ENCODE measurements at regions not wholly inside any gene's neighbourhood (a gene's known extent, or its start where the extent isn't known, plus 50 kb on each side); places are given as distances from the start of the nearest gene placed in this dataset.

DNA sequence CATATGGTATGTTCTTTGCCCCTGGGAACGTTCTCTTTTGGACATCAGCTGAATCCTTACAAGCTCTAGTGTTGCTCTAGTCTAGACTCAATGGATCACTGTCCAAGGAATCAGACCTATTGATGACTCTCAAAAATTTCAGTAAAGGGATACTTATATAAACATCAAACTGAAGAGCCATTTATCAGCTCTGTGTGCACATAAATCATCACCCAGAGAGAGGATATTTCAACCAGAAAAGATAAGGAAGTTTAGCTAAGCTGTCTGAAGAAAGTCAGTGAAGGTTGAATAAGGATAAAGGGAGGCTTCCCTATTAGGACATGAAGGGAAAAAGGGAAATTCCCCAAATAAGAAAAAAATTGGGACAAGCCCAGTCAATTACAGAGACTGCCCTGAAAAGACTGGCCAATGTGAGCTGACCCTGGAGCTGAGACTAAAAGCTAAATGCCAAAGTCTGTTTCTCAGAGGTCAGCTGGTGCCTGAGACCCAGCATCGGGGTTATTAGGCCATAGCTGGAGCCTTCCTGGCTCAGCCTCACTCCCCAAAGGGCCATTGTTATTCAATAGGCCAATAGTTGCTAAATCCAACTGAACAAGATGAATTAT is 424.1 kb upstream of the THBS1 start:
- Histone ChIP-seq H3K9ac (ENCODE audit: low read length) (no peak overlapping the region), H4K20me1 (ENCODE audit: insufficient read depth, low read length) (no peaks in the 10 kb centered on the region), H3K9me2 (ENCODE audit: low read depth, low read length) (no peaks in the 10 kb centered on the region), H3K36me3 (ENCODE audit: insufficient read depth, low read length) (no peaks in the 10 kb centered on the region), H3K79me2 (ENCODE audit: insufficient read depth, low read length) (no peaks in the 10 kb centered on the region), H3K9me3 (ENCODE audit: low read length) (no peaks in the 10 kb centered on the region), H3K4me3 (ENCODE audit: low read depth, low read length, poor library complexity, severe bottlenecking) (no peak overlapping the region), H3K27ac (ENCODE audit: low read depth, low read length, poor library complexity, severe bottlenecking) (no peak overlapping the region), H2AFZ (ENCODE audit: low read length) (no peak overlapping the region), H3K4me2 (ENCODE audit: low read length) (no peak overlapping the region), H3F3A (ENCODE audit: insufficient read depth, low read length) (no peaks in the 10 kb centered on the region), H3K27me3 (ENCODE audit: insufficient read depth, low read length) (no peaks in the 10 kb centered on the region), H3K4me1 (ENCODE audit: insufficient read depth, low read length, severe bottlenecking) (no peaks in the 10 kb centered on the region)
- no peak for TF ChIP-seq EZH2 (IDR thresholded peaks at IDR 0.05; ENCODE audit: borderline replicate concordance, low read length)
- TF ChIP-seq, protein P1, sequence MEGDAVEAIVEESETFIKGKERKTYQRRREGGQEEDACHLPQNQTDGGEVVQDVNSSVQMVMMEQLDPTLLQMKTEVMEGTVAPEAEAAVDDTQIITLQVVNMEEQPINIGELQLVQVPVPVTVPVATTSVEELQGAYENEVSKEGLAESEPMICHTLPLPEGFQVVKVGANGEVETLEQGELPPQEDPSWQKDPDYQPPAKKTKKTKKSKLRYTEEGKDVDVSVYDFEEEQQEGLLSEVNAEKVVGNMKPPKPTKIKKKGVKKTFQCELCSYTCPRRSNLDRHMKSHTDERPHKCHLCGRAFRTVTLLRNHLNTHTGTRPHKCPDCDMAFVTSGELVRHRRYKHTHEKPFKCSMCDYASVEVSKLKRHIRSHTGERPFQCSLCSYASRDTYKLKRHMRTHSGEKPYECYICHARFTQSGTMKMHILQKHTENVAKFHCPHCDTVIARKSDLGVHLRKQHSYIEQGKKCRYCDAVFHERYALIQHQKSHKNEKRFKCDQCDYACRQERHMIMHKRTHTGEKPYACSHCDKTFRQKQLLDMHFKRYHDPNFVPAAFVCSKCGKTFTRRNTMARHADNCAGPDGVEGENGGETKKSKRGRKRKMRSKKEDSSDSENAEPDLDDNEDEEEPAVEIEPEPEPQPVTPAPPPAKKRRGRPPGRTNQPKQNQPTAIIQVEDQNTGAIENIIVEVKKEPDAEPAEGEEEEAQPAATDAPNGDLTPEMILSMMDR (IDR thresholded peaks at IDR 0.05; ENCODE audit: low read length): no peak

GRCh38 chr15:39157882-39158281 is 423.0 kb upstream of the THBS1 start:
- Histone ChIP-seq H3K79me2 (ENCODE audit: insufficient read depth, low read length) (no peaks in the 10 kb centered on the region), H3K9me2 (ENCODE audit: low read depth, low read length) (no peaks in the 10 kb centered on the region), H3K27me3 (ENCODE audit: insufficient read depth, low read length) (no peaks in the 10 kb centered on the region), H3K9me3 (ENCODE audit: low read length) (no peaks in the 10 kb centered on the region), H2AFZ (ENCODE audit: low read length) (no peak overlapping the region), H4K20me1 (ENCODE audit: insufficient read depth, low read length) (no peaks in the 10 kb centered on the region), H3K4me2 (ENCODE audit: low read length) (no peak overlapping the region), H3K4me3 (ENCODE audit: low read depth, low read length, poor library complexity, severe bottlenecking) (no peak overlapping the region), H3K36me3 (ENCODE audit: insufficient read depth, low read length) (no peaks in the 10 kb centered on the region), H3K27ac (ENCODE audit: low read depth, low read length, poor library complexity, severe bottlenecking) (no peak overlapping the region), H3K4me1 (ENCODE audit: insufficient read depth, low read length, severe bottlenecking) (no peaks in the 10 kb centered on the region), H3K9ac (ENCODE audit: low read length) (no peak overlapping the region), H3F3A (ENCODE audit: insufficient read depth, low read length) (no peaks in the 10 kb centered on the region)
- TF ChIP-seq, protein P1 (IDR thresholded peaks at IDR 0.05; ENCODE audit: low read length): no peak
- no peak for TF ChIP-seq EZH2 (IDR thresholded peaks at IDR 0.05; ENCODE audit: borderline replicate concordance, low read length)

- H2AFZ ChIP-seq (ENCODE audit: low read length): no peak overlapping the region
- no peaks in the 10 kb centered on the region for H3K79me2 ChIP-seq (ENCODE audit: insufficient read depth, low read length)
- H3K4me3 ChIP-seq (ENCODE audit: low read depth, low read length, poor library complexity, severe bottlenecking): no peak overlapping the region
- H3K9ac ChIP-seq (ENCODE audit: low read length): no peak overlapping the region
- no peaks in the 10 kb centered on the region for H4K20me1 ChIP-seq (ENCODE audit: insufficient read depth, low read length)
- no peaks in the 10 kb centered on the region for H3K4me1 ChIP-seq (ENCODE audit: insufficient read depth, low read length, severe bottlenecking)
- no peaks in the 10 kb centered on the region for H3K9me2 ChIP-seq (ENCODE audit: low read depth, low read length)
- H3F3A ChIP-seq (ENCODE audit: insufficient read depth, low read length): no peaks in the 10 kb centered on the region
- H3K4me2 ChIP-seq (ENCODE audit: low read length): no peak overlapping the region
- TF ChIP-seq, protein P1 (IDR thresholded peaks at IDR 0.05; ENCODE audit: low read length): no peak
- no peak overlapping the region for H3K27ac ChIP-seq (ENCODE audit: low read depth, low read length, poor library complexity, severe bottlenecking)
- no peaks in the 10 kb centered on the region for H3K36me3 ChIP-seq (ENCODE audit: insufficient read depth, low read length)
- no peaks in the 10 kb centered on the region for H3K9me3 ChIP-seq (ENCODE audit: low read length)
- H3K27me3 ChIP-seq (ENCODE audit: insufficient read depth, low read length): no peaks in the 10 kb centered on the region
These were observed 421.0 kb upstream of the THBS1 start for GRCh38 chr15:39159833-39160232.
